MCF 10A (cell line): ENCODE measurements at regions not wholly inside any gene's neighbourhood (a gene's known extent, or its start where the extent isn't known, plus 50 kb on each side); places are given as distances from the start of the nearest gene placed in this dataset.

ENCODE experiments used
- BruUV-seq: library from RNA; stranded (reverse); fragments of 400-500 nt; replicated peaks from 2 replicates; lab custom pipeline; 2021; lab: Mats Ljungman, UMichigan
- CTCF ChIA-PET: fragments of 300-600 bp; sonication (Branson Sonifier 250); formaldehyde crosslinking; extraction: SDS; loops from one replicate; lab custom pipeline; 2021; ENCODE audit warnings: antibody characterized with exemption, inconsistent platforms; lab: Yijun Ruan, JAX
- POLR2A ChIA-PET: fragments of 300-600, 350-650 bp; sonication (Branson Sonifier 250); formaldehyde crosslinking; extraction: SDS; loops from one replicate; lab custom pipeline; 2020; ENCODE audit warnings: antibody characterized with exemption, inconsistent platforms; lab: Yijun Ruan, JAX
- DNase-seq: peaks from one replicate; pipeline ENCODE4 v3.0.0-alpha.2; 2018; ENCODE audit not compliant: unreplicated experiment
- H3K27ac Mint-ChIP-seq: one replicate; pipeline ENCODE4 v1.8.0; 2022; ENCODE audit warnings: mild to moderate bottlenecking, low read depth, mixed read lengths; ENCODE audit not compliant: unreplicated experiment
- H3K27me3 Mint-ChIP-seq: one replicate; pipeline ENCODE4 v1.8.0; 2022; ENCODE audit warnings: mixed read lengths; ENCODE audit not compliant: insufficient read depth, unreplicated experiment
- H3K36me3 Mint-ChIP-seq: one replicate; pipeline ENCODE4 v1.8.0; 2022; ENCODE audit warnings: mild to moderate bottlenecking, moderate library complexity, mixed read lengths; ENCODE audit not compliant: insufficient read depth, unreplicated experiment
- H3K4me1 Mint-ChIP-seq: one replicate; pipeline ENCODE4 v1.8.0; 2022; ENCODE audit warnings: mixed read lengths; ENCODE audit not compliant: insufficient read depth, unreplicated experiment
- H3K4me3 Mint-ChIP-seq: one replicate; pipeline ENCODE4 v1.8.0; 2022; ENCODE audit warnings: mild to moderate bottlenecking, moderate library complexity, mixed read lengths; ENCODE audit not compliant: unreplicated experiment
- H3K9me3 Mint-ChIP-seq: one replicate; pipeline ENCODE4 v1.8.0; 2022; ENCODE audit warnings: mixed read lengths; ENCODE audit not compliant: unreplicated experiment
- intact Hi-C: fragments of 100-400 bp; cut with micrococcal nuclease; formaldehyde crosslinking; loops from 2 replicates; pipeline ENCODE4 v1.14.1; 2022
- TF ChIP-seq, protein P1 (sequence below): fragments of 200-600 bp; IDR thresholded peaks from one replicate; pipeline ENCODE4 v1.8.0; 2022; ENCODE audit warnings: antibody characterized with exemption, mild to moderate bottlenecking; ENCODE audit not compliant: unreplicated experiment

DNA sequence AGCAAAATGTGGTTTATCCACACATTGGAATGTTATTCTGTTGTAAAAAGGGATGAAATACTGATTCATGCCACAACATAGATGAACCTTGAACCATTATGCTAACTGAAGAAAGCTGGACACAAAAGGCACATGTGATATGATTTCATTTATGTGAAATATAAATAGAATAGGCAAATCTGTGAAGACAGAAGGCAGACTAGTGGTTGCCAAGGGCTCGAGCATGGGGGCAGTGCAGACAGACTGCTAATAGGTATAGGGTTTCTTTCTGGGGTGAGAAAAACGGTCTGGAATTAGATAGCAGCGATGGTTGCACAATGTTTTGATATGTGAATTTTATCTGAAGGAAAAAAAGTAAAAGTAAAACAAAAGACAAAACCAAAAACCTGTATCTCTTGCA, 54.6 kb upstream of the FNDC1 start:
- TF ChIP-seq, protein P1, sequence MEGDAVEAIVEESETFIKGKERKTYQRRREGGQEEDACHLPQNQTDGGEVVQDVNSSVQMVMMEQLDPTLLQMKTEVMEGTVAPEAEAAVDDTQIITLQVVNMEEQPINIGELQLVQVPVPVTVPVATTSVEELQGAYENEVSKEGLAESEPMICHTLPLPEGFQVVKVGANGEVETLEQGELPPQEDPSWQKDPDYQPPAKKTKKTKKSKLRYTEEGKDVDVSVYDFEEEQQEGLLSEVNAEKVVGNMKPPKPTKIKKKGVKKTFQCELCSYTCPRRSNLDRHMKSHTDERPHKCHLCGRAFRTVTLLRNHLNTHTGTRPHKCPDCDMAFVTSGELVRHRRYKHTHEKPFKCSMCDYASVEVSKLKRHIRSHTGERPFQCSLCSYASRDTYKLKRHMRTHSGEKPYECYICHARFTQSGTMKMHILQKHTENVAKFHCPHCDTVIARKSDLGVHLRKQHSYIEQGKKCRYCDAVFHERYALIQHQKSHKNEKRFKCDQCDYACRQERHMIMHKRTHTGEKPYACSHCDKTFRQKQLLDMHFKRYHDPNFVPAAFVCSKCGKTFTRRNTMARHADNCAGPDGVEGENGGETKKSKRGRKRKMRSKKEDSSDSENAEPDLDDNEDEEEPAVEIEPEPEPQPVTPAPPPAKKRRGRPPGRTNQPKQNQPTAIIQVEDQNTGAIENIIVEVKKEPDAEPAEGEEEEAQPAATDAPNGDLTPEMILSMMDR, result no peak
- CTCF ChIA-PET, result interaction anchor here (0.9 to 1.0 kb wide), 2 partner anchors 20 to 74 kb away, joined by 5 to 7 read pairs; no protein-coding TSS in a partner anchor
- POLR2A ChIA-PET, result interaction anchor here (1.4 kb wide), 1 partner anchor 28 kb away, joined by 5 read pairs; no protein-coding TSS in a partner anchor
- no TSS peak for BruUV-seq
- no peak for DNase-seq
- Mint-ChIP-seq H3K4me3 (no peak overlapping the region), H3K4me1 (no peaks in the 10 kb centered on the region), H3K36me3 (no peaks in the 10 kb centered on the region), H3K27ac (no peak overlapping the region), H3K27me3 (no peaks in the 10 kb centered on the region), H3K9me3 (no peaks in the 10 kb centered on the region)
- intact Hi-C loops, result no loop called here

GRCh38 chr6:159113223-159113622, 56.0 kb upstream of the FNDC1 start:
- Mint-ChIP-seq H3K9me3 (no peaks in the 10 kb centered on the region), H3K4me1 (no peaks in the 10 kb centered on the region), H3K27me3 (no peaks in the 10 kb centered on the region), H3K27ac (no peak overlapping the region), H3K36me3 (no peaks in the 10 kb centered on the region), H3K4me3 (no peak overlapping the region)
- POLR2A ChIA-PET, result no interaction called here
- TF ChIP-seq, protein P1, result no peak
- CTCF ChIA-PET, result interaction anchor here (1.3 to 2.1 kb wide), 3 partner anchors 9 to 49 kb away, joined by 3 to 16 read pairs (median 10); no protein-coding TSS in a partner anchor
- intact Hi-C loops, result no loop called here
- no peak for DNase-seq
- no TSS peak for BruUV-seq

DNA sequence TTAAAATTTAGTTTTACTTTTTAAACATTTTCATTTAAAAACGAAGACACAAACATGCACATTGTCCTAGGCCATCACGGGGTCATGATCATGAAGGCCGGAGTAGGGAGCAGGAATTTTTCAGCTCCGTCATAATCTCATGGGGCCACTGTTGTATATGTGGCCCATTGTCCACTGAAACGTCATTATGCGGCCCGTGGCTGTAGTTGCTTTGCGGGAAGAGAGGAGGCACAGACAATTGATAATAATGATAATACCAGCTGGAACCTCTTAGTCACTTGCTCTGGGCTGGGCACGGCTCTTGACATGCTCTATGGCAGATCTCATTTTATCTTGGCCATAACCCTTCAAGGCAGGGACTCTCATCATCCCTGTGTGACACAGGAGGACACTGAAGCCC, 56.5 kb upstream of the FNDC1 start:
- H3K27ac Mint-ChIP-seq, result no peak overlapping the region
- intact Hi-C loops, result no loop called here
- TF ChIP-seq, protein P1, result no peak
- CTCF ChIA-PET, result interaction anchor here (0.7 to 2.1 kb wide), 5 partner anchors 9 to 104 kb away, joined by 3 to 16 read pairs (median 3); no protein-coding TSS in a partner anchor
- no peaks in the 10 kb centered on the region for H3K9me3 Mint-ChIP-seq
- no peak overlapping the region for H3K4me3 Mint-ChIP-seq
- no peaks in the 10 kb centered on the region for H3K27me3 Mint-ChIP-seq
- no TSS peak for BruUV-seq
- no peaks in the 10 kb centered on the region for H3K36me3 Mint-ChIP-seq
- POLR2A ChIA-PET, result no interaction called here
- H3K4me1 Mint-ChIP-seq, result no peaks in the 10 kb centered on the region
- DNase-seq, result no peak

DNA sequence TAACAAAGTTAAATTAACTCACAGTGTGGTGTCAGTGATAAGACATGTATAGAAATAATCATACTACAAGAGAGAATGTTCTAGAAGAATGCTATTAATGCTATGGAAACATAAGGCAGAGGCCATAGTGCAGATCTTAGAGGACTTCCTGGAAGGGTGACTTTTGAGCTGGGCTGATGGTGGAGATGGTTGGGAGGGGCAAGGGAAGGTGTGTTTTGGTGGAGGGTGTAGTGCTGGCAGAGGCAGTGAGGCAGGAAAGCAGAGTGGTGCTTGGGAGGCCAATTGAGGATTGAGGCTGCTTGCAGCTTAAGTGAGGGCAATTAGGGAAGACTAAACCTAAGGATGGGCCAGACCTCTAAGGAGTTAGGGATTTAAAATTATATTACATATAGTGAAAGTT, 58.5 kb upstream of the FNDC1 start:
- ChIA-PET CTCF (interaction anchor here (0.6 to 3.7 kb wide), 6 partner anchors 24 to 1547 kb away, joined by 3 to 20 read pairs (median 4); partner anchors contain the start of gene TAGAP), POLR2A (interaction anchor here (0.8 kb wide), 1 partner anchor 72 kb away, joined by 3 read pairs; no protein-coding TSS in a partner anchor)
- Mint-ChIP-seq H3K27ac (no peak overlapping the region), H3K27me3 (no peaks in the 10 kb centered on the region), H3K36me3 (no peaks in the 10 kb centered on the region), H3K4me3 (no peak overlapping the region), H3K9me3 (no peaks in the 10 kb centered on the region), H3K4me1 (no peaks in the 10 kb centered on the region)
- intact Hi-C loops, result no loop called here
- TF ChIP-seq, protein P1, result no peak
- BruUV-seq, result no TSS peak
- DNase-seq, result no peak
